ENCODE measurements at regions not wholly inside any gene's neighbourhood (a gene's known extent, or its start where the extent isn't known, plus 50 kb on each side); places are given as distances from the start of the nearest gene placed in this dataset.
A peak's percentile ranks its signal among the peaks of the same experiment; 100 is the strongest.
"Not testable (repeated sequence)": the region's sequence is repeated elsewhere in the genome, so short reads cannot be mapped to it uniquely, and the experiment has no call there.

DNA sequence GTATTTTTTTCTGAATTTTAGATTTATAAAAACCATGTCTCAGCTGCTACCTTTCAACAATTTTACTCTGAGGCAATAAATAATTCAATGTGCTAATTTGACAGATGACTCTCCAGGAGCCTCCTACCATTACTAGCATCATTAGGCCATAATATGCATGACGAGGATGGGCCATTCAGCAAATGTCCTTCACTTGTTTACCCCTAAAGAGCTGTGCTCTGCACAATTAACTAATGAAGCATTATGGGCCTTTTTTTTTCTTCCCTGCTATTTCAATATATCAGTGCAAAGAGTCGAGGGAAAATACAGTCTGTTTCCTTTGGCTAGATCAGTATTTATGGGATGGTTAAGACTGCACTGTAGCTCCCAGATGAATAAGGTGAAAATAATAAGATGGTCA lies 627.2 kb downstream of the ISL1 start:
- DNase-seq (ENCODE audit: extremely low read depth, low read depth, low spot score): no peak

DNA sequence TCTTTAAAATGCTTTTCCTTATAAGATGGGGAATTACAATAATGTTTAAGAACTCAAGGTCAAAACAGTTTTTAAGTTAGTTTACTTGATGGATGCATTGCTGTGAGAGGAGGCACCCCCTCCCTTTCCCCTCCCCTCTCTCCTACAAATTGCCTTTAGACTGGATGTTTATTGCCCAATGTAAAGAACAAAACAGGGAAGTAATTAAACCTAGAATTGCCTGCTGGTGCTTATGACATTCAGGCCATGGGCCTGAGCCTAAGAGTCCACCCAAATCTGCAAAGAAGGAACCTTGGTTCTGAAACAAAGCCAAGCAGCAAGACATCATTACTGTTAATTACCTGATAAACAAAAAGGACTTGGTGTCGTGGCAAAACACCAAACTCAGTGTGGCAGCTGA lies 630.3 kb downstream of the ISL1 start:
- no peak for DNase-seq (ENCODE audit: extremely low read depth, low read depth, low spot score)

DNA sequence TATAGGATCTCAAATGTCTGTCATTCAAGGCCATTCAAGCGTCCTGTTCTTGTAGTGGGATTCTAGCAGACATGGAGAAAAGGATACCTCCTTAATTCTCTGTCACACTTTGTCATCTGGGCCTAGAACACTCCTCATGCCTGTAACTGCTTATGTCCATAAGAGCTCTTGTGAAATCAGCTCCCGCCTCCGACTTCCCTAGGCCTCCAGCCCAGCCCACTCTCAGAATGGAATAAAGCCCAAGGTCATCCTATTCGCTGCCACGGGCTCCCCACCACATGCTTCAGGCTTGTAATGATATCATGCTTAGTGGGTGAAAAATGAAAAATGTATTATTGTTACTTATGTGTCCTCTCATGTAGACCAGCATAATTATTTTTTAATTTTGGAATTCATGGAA lies 632.5 kb downstream of the ISL1 start:
- DNase-seq (ENCODE audit: extremely low read depth, low read depth, low spot score): no peak

DNA sequence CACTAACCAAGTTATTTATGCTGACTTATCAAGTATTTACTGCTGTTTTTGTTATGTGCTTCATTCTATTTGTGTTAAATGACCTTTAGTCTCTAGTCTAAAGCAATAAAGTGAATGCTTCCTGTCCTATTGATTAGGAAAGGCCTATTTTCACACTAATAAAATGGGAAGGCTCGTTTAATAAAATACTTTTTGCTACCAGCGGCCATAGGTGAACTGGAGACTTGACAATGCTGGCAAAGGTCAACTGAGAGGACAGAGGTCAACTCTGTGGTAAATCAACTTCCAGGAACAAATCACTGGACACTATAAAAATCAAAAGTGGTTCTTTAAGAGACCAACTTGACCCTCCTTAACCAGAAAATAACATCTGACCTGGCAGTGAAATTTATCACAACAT lies 634.3 kb downstream of the ISL1 start:
- DNase-seq (ENCODE audit: extremely low read depth, low read depth, low spot score): no peak

DNA sequence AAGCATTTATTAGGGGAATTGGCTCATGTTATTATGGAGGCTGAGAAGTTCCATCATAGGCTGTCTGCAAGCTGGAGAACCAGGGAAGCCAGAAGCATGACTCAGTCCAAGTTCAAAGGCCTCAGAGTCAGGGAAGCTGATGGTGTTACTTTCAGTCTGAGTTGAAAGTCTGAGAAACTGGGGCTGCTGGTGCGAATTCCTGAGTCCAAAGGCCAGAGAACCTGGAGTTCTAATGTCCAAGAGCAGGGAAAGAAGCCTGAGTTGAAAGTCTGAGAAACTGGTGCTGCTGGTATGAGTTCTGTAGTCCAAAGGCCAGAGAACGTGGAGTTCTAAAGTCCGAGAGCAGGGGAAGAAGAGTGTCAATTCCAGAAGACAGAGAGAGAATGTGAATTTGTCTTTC lies 641.1 kb downstream of the ISL1 start:
- DNase-seq (ENCODE audit: extremely low read depth, low read depth, low spot score): no peak

DNA sequence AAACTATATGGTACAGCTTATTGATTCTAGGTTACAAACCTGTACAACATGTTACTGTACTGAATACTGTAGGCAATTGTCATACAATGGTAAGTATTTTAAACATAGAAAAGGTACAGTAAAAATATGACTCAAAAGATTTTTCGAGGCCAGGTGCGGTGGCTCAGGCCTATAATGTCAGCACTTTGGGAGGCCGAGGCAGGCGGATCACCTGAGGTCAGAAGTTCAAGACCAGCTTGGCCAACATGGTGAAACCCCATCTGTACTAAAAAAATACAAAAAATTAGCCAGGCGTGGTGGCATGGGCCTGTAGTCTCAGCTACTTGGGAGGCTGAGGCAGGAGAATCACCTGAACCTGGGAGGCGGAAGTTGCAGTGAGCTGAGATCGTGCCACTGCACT lies 646.6 kb downstream of the ISL1 start:
- DNase-seq (ENCODE audit: extremely low read depth, low read depth, low spot score): not testable (repeated sequence)

DNA sequence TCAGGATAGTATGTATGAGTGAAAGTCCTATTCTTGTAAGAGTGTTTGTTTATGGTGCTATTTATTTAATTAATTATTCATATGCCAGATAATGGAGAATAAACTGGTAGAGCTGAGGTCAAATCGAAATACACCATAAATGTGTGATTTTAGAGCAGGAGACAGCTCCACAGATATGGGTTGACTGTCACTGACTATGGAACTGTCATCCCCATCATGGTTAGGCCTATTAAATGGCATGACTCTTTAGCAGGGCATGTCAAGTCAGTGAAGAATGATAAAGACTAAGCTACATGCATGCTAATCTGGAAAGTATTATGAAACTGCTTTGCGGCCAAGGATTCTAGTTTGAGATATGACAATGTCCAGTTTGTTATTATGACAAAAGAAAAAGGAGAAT lies 658.6 kb downstream of the ISL1 start:
- no peak for DNase-seq (ENCODE audit: extremely low read depth, low read depth, low spot score)

DNA sequence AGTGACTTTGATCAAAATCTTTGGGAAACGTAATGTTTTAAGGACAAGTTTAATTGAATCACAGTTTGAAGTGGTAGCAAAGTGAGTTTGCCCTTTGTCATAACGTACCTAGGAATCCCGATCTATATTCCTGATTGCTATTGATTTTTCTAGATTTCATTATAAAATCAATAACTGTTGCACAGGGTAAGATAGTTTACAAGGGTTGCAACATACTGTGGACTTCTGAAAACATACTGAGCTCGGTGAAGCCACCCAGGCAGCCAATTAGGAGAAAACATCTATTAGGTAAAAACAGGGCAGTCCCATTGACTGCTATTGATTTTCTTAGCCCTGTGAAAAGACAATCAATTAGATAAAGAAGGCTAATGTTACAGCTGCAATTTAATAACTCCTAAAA lies 659.9 kb downstream of the ISL1 start:
- no peak for DNase-seq (ENCODE audit: extremely low read depth, low read depth, low spot score)

DNA sequence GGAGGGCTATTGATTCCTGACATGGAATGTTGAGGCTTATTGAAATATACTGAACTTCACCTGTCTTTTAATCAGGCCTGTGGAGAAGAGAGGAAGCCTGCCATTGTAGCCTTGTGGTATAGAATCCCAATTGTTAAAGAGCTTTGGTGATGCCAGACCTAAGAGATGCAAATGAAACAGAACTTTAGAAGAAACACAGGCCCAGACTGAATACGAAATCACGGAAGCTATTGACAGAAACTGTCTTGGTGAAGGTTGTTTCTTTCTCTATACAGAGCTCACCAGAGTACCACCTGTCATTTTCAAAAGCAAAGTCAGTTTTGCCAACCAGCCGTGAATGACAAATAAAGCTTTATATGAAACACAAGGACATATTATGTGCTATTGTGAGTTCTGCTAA lies 660.3 kb downstream of the ISL1 start:
- no peak for DNase-seq (ENCODE audit: extremely low read depth, low read depth, low spot score)

DNA sequence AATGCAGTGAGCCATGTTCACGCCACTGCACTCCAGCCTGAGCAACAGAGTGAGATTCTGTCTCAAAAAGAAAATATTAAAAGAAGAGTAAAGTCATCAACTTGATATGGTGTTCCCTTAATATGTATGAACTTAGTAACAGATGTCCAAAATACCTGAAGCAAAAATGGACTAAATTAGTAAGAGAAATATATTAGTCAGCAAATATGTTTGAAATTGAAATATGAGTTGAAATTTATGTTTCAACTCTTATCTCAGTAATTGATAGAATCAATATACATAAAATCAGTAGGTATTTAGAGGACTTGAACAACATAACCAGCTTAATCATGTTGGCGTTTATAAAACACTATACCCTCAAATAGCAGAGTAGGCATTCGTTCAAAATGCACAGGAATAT lies 668.5 kb downstream of the ISL1 start:
- DNase-seq (ENCODE audit: extremely low read depth, low read depth, low spot score): no peak

DNA sequence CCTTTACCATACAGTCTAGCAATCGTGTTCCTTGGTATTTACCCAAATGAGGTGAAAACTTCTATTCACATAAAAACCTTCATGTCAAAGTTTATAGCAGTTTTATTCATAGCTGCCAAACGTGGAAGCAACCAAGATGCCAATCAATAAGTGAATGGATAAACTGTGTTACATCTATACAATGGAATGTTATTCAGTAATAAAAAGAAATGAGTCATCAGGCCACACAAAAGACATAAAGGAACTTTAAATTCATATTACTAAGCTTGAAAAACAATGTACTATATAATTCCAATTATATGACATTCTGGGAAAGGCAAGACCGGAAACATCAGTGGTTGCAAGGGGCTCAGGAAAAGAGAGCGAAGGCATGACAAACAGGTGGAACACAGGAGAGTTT lies 679.9 kb downstream of the ISL1 start:
- no peak for DNase-seq (ENCODE audit: extremely low read depth, low read depth, low spot score)

DNA sequence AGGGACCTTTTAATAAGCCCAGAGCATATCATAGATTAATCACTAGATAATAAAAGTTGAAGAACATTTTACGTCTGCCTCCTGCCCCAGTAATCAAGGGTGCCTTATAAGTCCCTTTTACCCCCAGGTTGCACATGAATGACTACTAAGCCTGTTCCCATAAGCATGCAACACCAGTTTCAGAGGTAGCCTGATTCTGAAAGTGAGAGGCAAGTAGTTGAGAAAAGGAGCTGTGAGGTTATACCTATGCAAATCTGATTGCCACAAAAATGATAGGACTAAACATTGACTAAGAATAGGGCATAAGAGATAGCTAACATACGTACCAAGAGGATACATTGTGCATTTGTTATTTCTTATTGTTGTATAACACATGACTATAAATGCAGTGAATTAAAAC lies 681.9 kb downstream of the ISL1 start:
- DNase-seq (ENCODE audit: extremely low read depth, low read depth, low spot score): no peak

DNA sequence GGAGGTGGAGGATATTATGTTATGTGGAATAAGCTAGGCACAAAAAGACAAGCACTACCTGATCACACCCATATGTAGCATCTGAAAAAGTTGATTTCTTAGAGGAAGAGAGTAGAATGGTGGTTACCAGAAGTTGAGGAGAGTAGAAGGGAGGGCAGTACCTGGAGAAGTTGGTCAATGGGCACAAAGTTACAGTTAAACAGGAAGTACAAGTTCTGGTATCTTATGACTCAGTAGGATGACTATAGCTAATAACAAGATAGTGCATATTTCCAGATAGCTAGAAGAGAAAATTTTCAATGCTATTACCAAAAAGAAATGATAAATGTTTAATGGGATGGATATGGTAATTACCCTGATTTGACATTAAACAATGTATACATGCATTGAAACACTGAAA lies 686.7 kb downstream of the ISL1 start:
- no peak for DNase-seq (ENCODE audit: extremely low read depth, low read depth, low spot score)

DNA sequence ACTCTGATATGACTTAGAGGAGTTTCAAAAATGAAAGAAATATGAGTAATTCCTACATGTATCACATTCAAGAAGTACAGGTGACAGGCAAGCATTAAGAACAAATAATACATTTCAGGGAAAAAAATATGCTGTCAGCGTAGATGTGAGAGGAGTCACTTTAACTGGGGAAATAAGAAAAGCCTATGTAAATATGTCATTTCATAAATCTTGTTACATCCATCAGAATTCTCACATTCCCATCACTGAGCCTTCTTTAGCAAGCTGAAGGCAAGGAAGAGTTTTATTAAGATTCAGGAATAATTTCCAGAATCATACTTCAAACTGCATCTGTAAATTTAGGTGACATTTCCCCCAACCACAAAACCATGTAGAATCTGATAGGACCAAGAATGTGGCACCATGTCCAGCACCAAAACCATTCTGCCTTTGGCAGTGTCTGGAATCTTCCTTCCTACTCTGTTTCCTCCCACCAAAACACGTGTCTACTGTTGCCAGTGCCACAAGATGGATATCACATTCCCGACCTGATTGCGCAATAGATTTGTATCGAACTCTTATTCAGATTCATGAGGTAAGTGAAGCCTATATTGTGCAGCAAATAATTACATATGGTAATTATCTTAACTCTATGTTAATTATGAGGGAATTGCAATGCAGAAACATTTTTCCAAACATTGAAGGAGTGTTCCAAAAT lies 690.9 kb downstream of the ISL1 start:
- DNase-seq (ENCODE audit: extremely low read depth, low read depth, low spot score): no peak

DNA sequence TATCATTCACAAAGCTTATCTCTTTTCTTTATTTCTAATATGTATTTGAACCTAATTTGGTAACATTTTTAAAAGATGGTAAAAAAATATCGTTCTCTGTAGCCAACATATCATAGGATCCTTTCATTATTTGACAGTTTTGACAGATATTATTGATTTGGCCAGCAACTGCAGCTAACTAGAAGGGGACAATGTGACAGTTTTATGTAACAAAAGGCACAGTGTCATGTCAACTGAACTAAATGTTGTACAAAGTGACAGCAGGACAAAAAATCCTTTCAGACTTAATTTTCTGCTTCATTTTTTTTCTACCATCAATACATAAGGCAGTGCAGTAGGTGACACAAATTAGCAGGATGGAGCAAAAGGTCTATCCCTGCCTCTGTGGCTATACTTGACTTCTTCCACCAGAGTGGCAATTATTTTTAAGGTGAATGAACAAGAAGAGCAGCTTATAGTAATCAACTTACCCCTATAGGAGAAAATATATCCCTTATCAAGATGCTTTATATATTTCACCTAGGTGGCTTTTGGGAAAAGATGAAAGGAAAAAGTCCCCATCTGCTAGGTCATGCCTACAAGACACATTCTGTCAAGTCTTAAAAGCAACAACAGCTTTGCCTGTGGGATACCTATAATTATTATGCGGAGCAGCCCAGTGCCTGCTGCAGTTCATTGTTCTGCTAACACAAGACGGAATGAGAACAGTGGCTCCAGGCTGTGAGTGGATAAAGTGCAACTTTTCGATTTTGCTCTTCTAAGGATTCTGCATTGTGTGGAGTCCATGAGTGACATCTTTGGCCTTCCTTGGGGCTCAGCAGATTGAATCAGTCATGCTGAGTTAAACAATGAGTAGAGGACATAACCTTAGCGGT lies 694.9 kb downstream of the ISL1 start:
- no peak for DNase-seq (ENCODE audit: extremely low read depth, low read depth, low spot score)

DNA sequence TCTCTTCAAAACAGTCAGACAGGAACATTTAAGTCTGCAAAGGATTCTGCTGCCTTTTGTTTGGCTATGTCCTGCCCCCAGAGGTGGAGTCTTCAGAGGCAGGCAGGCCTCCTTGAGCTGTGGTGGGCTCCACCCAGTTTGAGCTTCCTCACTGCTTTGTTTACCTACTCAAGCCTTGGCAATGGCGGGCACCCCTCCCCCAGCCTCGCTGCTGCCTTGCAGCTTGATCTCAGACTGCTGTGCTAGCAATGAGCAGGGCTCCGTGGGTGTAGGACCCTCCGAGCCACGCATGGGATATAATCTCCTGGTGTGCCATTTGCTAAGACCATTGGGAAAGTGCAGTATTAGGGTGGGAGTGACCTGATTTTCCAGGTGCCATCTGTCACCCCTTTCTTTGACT lies 685.4 kb upstream of the ITGA1 start:
- not testable (repeated sequence) for DNase-seq (ENCODE audit: extremely low read depth, low read depth, low spot score)

DNA sequence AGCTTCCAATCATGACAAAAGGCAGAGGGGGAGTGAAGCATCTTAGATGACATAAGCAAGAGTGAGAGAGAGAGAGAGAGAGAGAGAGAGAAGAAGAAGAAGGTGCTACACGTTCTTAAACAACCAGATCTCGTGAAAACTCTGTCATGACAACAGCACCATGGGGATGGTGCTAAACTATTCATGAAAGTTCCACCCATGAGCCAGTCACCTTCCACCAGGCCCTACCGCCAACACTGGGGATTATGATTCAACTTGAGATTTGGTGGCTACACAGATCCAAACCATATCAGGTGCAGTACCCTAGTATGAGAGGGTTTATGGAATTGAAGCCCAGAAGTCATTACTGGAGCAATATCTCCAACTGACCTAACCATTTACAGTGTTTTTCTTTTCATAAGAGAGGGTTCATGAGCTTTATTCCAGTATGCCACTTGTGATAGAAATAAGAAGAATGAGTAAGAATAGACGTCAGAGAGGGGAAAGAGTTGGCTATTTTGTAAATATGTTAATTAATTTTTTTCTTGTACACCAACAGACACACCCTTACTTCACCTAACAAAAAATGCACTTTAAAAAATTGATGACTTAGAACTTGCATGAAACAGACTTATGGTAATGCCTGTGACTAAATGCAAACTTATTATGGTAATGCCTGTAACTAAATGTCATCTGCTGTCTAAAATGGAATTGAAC lies 680.4 kb upstream of the ITGA1 start:
- DNase-seq (ENCODE audit: extremely low read depth, low read depth, low spot score): no peak

DNA sequence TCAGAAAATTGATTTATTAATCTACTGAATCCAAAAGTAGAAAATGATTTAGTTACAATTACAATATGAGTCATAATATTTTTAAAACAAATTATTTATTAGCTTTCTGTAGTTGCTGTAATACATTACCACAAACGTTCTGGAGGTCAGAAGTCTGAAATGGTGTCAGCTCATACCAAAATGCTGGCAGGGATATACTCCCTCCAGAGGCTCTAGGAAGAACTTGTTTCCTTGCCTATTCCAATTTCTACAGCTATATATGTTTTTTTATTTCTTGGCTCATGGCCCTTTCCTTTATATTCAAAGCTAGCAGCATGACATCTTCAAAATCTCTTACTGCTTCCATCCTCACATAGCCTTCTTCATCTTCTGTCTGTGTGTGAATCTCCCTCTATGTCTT lies 667.9 kb upstream of the ITGA1 start:
- DNase-seq (ENCODE audit: extremely low read depth, low read depth, low spot score): no peak

DNA sequence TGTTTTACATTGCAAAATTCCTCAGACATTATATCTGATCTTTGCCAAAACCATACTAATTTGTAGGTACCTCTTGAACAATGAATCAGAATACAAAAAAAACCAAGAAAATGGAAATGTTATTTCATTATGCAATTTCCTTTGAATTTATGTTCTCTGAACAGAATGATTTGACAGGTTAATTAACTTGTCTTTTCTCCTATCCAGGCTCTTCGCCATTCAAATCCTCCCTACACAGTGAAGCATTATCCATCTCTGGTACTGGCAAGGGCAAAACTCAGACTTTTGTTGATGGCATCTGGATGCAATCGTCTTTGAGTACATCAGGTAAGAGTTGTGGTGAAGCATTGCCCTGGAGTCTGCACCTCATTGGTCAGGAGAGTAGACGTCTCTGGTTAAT lies 655.7 kb upstream of the ITGA1 start:
- no peak for DNase-seq (ENCODE audit: extremely low read depth, low read depth, low spot score)

DNA sequence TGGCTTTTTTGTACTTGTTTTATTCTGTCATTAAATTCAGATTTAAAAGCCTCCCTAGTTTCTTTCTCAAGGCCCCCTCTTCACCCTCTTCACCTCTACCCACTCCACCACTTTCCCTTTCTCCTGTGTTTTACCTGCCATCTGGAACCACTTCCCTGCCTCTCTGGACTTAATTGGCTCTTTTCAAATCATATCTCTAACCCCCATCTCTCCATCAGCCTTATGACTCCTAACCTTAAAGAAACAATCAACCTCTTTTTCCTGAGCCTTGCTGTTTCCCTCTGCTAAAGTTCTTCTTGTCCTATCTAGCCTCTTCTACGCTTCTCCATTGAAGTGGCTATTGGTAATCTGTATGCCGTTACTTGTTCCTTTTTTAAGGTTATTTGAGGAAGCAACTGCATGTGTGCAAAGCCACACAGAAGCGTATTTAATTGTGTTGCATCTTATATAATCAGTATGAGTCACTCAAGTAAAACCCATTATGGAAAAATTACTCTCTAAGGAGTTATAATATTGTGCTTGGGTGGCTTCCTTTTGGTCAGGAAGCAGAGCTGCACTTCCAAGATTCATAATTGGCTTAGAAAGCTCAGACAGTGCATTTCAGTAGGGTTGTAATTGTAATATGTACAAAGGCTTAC lies 653.6 kb upstream of the ITGA1 start:
- DNase-seq (ENCODE audit: extremely low read depth, low read depth, low spot score): no peak

DNA sequence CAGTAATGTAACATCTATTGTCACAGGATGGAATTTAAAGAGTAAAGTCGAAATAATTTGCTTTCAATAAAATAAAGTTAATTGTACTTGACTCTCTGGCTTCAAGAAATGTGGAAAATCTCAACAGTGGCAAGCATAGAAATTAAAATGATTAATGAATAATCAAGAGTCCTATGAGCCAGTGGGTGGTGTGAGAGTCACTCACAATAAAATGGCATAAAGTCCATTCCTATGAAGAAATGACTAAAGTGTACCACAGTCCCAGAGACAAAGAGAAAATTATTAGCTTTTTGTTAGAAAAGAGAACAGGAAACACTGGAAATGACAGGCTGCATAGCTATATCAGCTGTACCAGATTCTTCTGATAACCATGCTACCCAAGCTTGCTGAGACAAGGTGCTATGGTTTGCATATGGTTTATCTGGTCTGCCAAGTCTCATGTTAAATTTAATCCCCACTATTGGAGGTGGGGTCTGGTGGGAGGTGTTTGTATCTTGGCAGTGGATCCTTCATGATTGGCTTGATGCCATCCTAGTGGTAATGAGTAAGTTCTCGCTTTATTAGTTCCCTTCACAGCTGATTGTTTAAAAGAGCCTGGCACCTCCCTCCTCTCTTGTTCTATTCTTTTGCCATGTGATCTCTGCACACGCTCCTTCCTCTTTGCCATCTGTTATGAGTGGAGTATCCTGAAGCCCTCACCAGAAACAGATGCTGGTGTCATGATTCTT lies 647.7 kb upstream of the ITGA1 start:
- DNase-seq (ENCODE audit: extremely low read depth, low read depth, low spot score): peak; percentile 20
